ENCODE measurements at regions not wholly inside any gene's neighbourhood (a gene's known extent, or its start where the extent isn't known, plus 50 kb on each side); places are given as distances from the start of the nearest gene placed in this dataset.

DNA sequence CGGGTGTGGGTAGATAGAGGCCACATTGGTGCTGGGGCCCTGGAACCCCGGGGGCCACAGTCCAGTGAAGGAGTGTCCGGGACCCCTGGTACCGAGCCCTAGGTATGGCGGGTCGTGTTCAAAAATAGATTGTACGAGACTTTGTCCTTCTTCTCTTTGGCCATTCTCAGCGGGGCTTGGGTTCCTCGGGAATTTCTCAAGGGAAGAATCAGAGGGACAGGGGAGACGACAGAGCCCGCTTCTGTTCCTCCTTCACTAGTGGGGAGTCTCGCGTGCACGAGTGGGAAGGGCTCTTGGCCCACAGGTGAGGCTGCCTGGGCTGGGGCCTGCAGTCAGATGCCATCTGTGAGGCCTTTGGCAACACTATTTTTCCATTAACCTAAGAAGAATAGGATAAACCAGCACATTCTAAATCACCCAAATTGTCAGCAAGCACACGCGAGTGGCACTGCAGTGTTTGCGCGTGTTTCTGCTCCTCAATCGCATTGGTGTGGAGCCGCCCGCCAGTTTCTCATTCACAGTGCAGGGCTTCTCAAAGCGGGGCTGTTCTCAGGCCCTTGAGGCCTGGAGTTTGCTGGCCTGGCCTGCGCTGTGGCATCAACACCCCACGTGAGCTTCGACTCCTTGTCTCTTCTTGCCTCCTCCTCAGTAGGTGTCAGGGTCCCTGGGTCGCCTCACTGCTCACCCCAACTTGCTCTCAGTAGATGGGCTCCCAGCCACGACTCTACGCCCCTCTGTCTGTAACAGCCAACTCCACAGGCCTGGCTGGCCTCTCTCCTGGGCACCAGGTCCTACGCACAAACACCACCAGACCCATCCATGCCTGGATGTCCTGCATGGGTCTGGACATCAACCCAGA lies 187.6 kb upstream of the SHH start:
- Histone ChIP-seq H4K20me1 (replicated peaks; ENCODE audit: control insufficient read depth, extremely low read depth, insufficient read depth, low read length) (no peaks in the 10 kb centered on the region), H3K27ac (ENCODE audit: insufficient read depth, low read depth, low read length) (no peak overlapping the region), H3K4me2 (ENCODE audit: insufficient read depth, low read length) (no peak overlapping the region), H3K9me1 (replicated peaks; ENCODE audit: control insufficient read depth, extremely low read depth, insufficient read depth, low read length) (no peaks in the 10 kb centered on the region), H3K9me3 (replicated peaks; ENCODE audit: control insufficient read depth, insufficient read depth, low read length) (peaks cover 2% of the 10 kb centered on the region), H3K4me3 (replicated peaks in 1 of 3; ENCODE audit: insufficient read depth in 1 of 3, low read depth in 1 of 3, low read length in 3 of 3) (no peak overlapping the region), H3K4me1 (ENCODE audit: control insufficient read depth, extremely low read depth, insufficient read depth, low read length) (no peaks in the 10 kb centered on the region), H2AFZ (ENCODE audit: low read depth, low read length) (no peak overlapping the region), H3K9ac (replicated peaks; ENCODE audit: extremely low read depth, insufficient read depth, low read length) (no peak overlapping the region), H3K79me2 (ENCODE audit: control insufficient read depth, insufficient read depth, low read length) (no peaks in the 10 kb centered on the region), H3K36me3 (ENCODE audit: control insufficient read depth in 2 of 2, extremely low read depth in 1 of 2, insufficient read depth in 2 of 2, low read length in 2 of 2) (no peaks in the 10 kb centered on the region), H3K27me3 (ENCODE audit: control insufficient read depth in 2 of 2, insufficient read depth in 2 of 2, low read length in 2 of 2) (no peaks in the 10 kb centered on the region)
- POLR2A ChIA-PET, result no interaction called here
- no peak for FAIRE-seq
- intact Hi-C loops (cut with micrococcal nuclease) (no loop called here), dilution Hi-C loops (cut with MboI; ENCODE audit: extremely low pct_ligation_motif_present, low sequenced_read_pairs) (no loop called here)
- CTCF ChIA-PET, result no interaction called here
- BruUV-seq (replicated peaks), result no TSS peak
- DNase-seq (ENCODE audit: low read depth, low spot score), result no peak
- TF ChIP-seq MYC (IDR thresholded peaks at IDR 0.05; ENCODE audit: low read depth, low read length) (no peak), JUN (IDR thresholded peaks at IDR 0.05; ENCODE audit: borderline replicate concordance, insufficient read depth, insufficient read length, low read depth) (no peak), POLR2A (IDR thresholded peaks at IDR 0.05; ENCODE audit: low read depth, low read length) (no peak), EZH2 (IDR thresholded peaks at IDR 0.05; ENCODE audit: borderline replicate concordance, low read depth, low read length, severe bottlenecking) (no peak)
- TF ChIP-seq, protein P1, sequence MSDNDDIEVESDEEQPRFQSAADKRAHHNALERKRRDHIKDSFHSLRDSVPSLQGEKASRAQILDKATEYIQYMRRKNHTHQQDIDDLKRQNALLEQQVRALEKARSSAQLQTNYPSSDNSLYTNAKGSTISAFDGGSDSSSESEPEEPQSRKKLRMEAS (IDR thresholded peaks at IDR 0.05; ENCODE audit: insufficient read depth, insufficient read length), result no peak

GRCh38 chr7:155998766-155999630 lies 186.7 kb upstream of the SHH start:
- no peaks in the 10 kb centered on the region for H3K36me3 ChIP-seq (ENCODE audit: control insufficient read depth in 2 of 2, extremely low read depth in 1 of 2, insufficient read depth in 2 of 2, low read length in 2 of 2)
- no peaks in the 10 kb centered on the region for H3K9me1 ChIP-seq (replicated peaks; ENCODE audit: control insufficient read depth, extremely low read depth, insufficient read depth, low read length)
- DNase-seq (ENCODE audit: low read depth, low spot score) (no peak), FAIRE-seq (no peak)
- intact Hi-C loops (cut with micrococcal nuclease) (no loop called here), dilution Hi-C loops (cut with MboI; ENCODE audit: extremely low pct_ligation_motif_present, low sequenced_read_pairs) (no loop called here)
- no peaks in the 10 kb centered on the region for H3K4me1 ChIP-seq (ENCODE audit: control insufficient read depth, extremely low read depth, insufficient read depth, low read length)
- no peak overlapping the region for H2AFZ ChIP-seq (ENCODE audit: low read depth, low read length)
- H3K27me3 ChIP-seq (ENCODE audit: control insufficient read depth in 2 of 2, insufficient read depth in 2 of 2, low read length in 2 of 2), result no peaks in the 10 kb centered on the region
- no peak overlapping the region for H3K27ac ChIP-seq (ENCODE audit: insufficient read depth, low read depth, low read length)
- H3K4me2 ChIP-seq (ENCODE audit: insufficient read depth, low read length), result no peak overlapping the region
- H3K4me3 ChIP-seq (replicated peaks in 1 of 3; ENCODE audit: insufficient read depth in 1 of 3, low read depth in 1 of 3, low read length in 3 of 3), result no peak overlapping the region
- H3K79me2 ChIP-seq (ENCODE audit: control insufficient read depth, insufficient read depth, low read length), result no peaks in the 10 kb centered on the region
- no peaks in the 10 kb centered on the region for H4K20me1 ChIP-seq (replicated peaks; ENCODE audit: control insufficient read depth, extremely low read depth, insufficient read depth, low read length)
- BruUV-seq (replicated peaks), result no TSS peak
- TF ChIP-seq JUN (IDR thresholded peaks at IDR 0.05; ENCODE audit: borderline replicate concordance, insufficient read depth, insufficient read length, low read depth) (no peak), GATA2 (IDR thresholded peaks at IDR 0.05; ENCODE audit: insufficient read depth, insufficient read length, low read depth, low read length) (no peak), POLR2AphosphoS5 (IDR thresholded peaks at IDR 0.05; ENCODE audit: insufficient read depth, low read depth, low read length) (no peak), MYC (IDR thresholded peaks at IDR 0.05; ENCODE audit: low read depth, low read length) (no peak), FOS (IDR thresholded peaks at IDR 0.05; ENCODE audit: borderline replicate concordance, insufficient read depth, low read length) (no peak), CTCF (IDR thresholded peaks at IDR 0.05; ENCODE audit: extremely low read depth in 1 of 2, insufficient read depth in 1 of 2, low read depth in 1 of 2, low read length in 2 of 2) (no peak), POLR2A (IDR thresholded peaks at IDR 0.05; ENCODE audit: low read depth, low read length) (no peak), EZH2 (IDR thresholded peaks at IDR 0.05; ENCODE audit: borderline replicate concordance, low read depth, low read length, severe bottlenecking) (no peak)
- TF ChIP-seq, protein P1 (IDR thresholded peaks at IDR 0.05; ENCODE audit: insufficient read depth, insufficient read length), result no peak
- H3K9me3 ChIP-seq (replicated peaks; ENCODE audit: control insufficient read depth, insufficient read depth, low read length), result peaks cover 2% of the 10 kb centered on the region
- POLR2A ChIA-PET, result no interaction called here
- no peak overlapping the region for H3K9ac ChIP-seq (replicated peaks; ENCODE audit: extremely low read depth, insufficient read depth, low read length)
- CTCF ChIA-PET, result no interaction called here
